Stimulated activated CD4-positive, alpha-beta T cell treated with anti-CD3 and anti-CD28 coated beads, TNF-alpha, amount 100 ng/mL, for 48 hours (primary cell): ENCODE measurements at regions not wholly inside any gene's neighbourhood (a gene's known extent, or its start where the extent isn't known, plus 50 kb on each side); places are given as distances from the start of the nearest gene placed in this dataset.

Source experiments
- DNase-seq, 3 donors: peaks; one replicate each; pipeline ENCODE4 v3.0.0-alpha.2; 2020; ENCODE audit warnings: low read depth in 3 of 3

GRCh38 chr10:9719246-9719645 lies 1298.4 kb upstream of the CELF2 start:
- no peak for DNase-seq

- DNase-seq, result no peak
These were observed 1283.9 kb upstream of the CELF2 start for GRCh38 chr10:9733766-9734165.

- no peak for DNase-seq
These were observed 1283.5 kb upstream of the CELF2 start for GRCh38 chr10:9734218-9734617.

GRCh38 chr10:9735731-9736130 lies 1281.9 kb upstream of the CELF2 start:
- DNase-seq, result no peak

- no peak for DNase-seq
These were observed 1274.0 kb upstream of the CELF2 start for GRCh38 chr10:9743639-9744038.

- DNase-seq, result no peak
These were observed 1272.5 kb upstream of the CELF2 start for GRCh38 chr10:9745158-9745557.

GRCh38 chr10:9757176-9757575 lies 1260.5 kb upstream of the CELF2 start:
- no peak for DNase-seq

- DNase-seq, result no peak
These were observed 1258.1 kb upstream of the CELF2 start for GRCh38 chr10:9759596-9759995.

GRCh38 chr10:9762966-9763656 lies 1254.6 kb upstream of the CELF2 start:
- DNase-seq, result no peak

GRCh38 chr10:9766762-9767161 lies 1250.9 kb upstream of the CELF2 start:
- no peak for DNase-seq

GRCh38 chr10:9781666-9782065 lies 1236.0 kb upstream of the CELF2 start:
- DNase-seq, result no peak

- DNase-seq, result no peak
These were observed 1231.6 kb upstream of the CELF2 start for GRCh38 chr10:9786101-9786500.

- no peak for DNase-seq
These were observed 1231.1 kb upstream of the CELF2 start for GRCh38 chr10:9786576-9786975.

GRCh38 chr10:9789996-9790395 lies 1227.7 kb upstream of the CELF2 start:
- no peak for DNase-seq

- DNase-seq, result no peak
These were observed 1225.5 kb upstream of the CELF2 start for GRCh38 chr10:9792181-9792580.

GRCh38 chr10:9796564-9796963 lies 1221.1 kb upstream of the CELF2 start:
- no peak for DNase-seq

- no peak for DNase-seq
These were observed 1217.7 kb upstream of the CELF2 start for GRCh38 chr10:9800011-9800410.

GRCh38 chr10:9800571-9800970 lies 1217.1 kb upstream of the CELF2 start:
- no peak for DNase-seq

GRCh38 chr10:9807846-9808245 lies 1209.8 kb upstream of the CELF2 start:
- DNase-seq, result no peak

- DNase-seq, result no peak
These were observed 1206.1 kb upstream of the CELF2 start for GRCh38 chr10:9811601-9812000.

- DNase-seq, result no peak
These were observed 1203.3 kb upstream of the CELF2 start for GRCh38 chr10:9814285-9814864.

- no peak for DNase-seq
These were observed 1197.7 kb upstream of the CELF2 start for GRCh38 chr10:9819756-9820494.

GRCh38 chr10:9823268-9823930 lies 1194.3 kb upstream of the CELF2 start:
- no peak for DNase-seq
